Activated CD4-positive, alpha-beta T cell treated with anti-CD3 and anti-CD28 coated beads, Interleukin-2, amount 10 ng/mL, durations not matched to agents 7 days and 5 days (primary cell): ENCODE measurements at regions not wholly inside any gene's neighbourhood (a gene's known extent, or its start where the extent isn't known, plus 50 kb on each side); places are given as distances from the start of the nearest gene placed in this dataset.
"Not testable (repeated sequence)": the region's sequence is repeated elsewhere in the genome, so short reads cannot be mapped to it uniquely, and the experiment has no call there.

Experiments
- CTCF ChIA-PET: fragments of 350-600 bp; sonication (Branson Sonifier 250); formaldehyde crosslinking; loops from one replicate; lab custom pipeline; 2021; ENCODE audit warnings: antibody characterized with exemption; lab: Charles Lee
- POLR2A ChIA-PET: fragments of 350-600 bp; sonication (Branson Sonifier 250); formaldehyde crosslinking; loops from one replicate; lab custom pipeline; 2021; ENCODE audit warnings: antibody characterized with exemption; lab: Charles Lee
- DNase-seq: peaks from one replicate; pipeline ENCODE4 v3.0.0-alpha.2; 2020
- H3K27ac Mint-ChIP-seq: one replicate; pipeline ENCODE4 v1.8.0; 2021; ENCODE audit warnings: mild to moderate bottlenecking, moderate library complexity, mixed read lengths
- H3K27me3 Mint-ChIP-seq: one replicate; pipeline ENCODE4 v1.8.0; 2021; ENCODE audit warnings: mixed read lengths
- H3K36me3 Mint-ChIP-seq: one replicate; pipeline ENCODE4 v1.8.0; 2021; ENCODE audit warnings: low read depth, mixed read lengths
- H3K4me1 Mint-ChIP-seq: one replicate; pipeline ENCODE4 v1.8.0; 2021; ENCODE audit warnings: mixed read lengths
- H3K4me3 Mint-ChIP-seq: one replicate; pipeline ENCODE4 v1.8.0; 2021; ENCODE audit warnings: mild to moderate bottlenecking, moderate library complexity, mixed read lengths
- H3K9me3 Mint-ChIP-seq: one replicate; pipeline ENCODE4 v1.8.0; 2021; ENCODE audit warnings: mixed read lengths

GRCh38 chr2:236826606-236827156 is 257.1 kb downstream of the ACKR3 start:
- CTCF ChIA-PET: no interaction called here
- no peak for DNase-seq
- Mint-ChIP-seq H3K9me3 (no peaks in the 10 kb centered on the region), H3K27me3 (peaks cover 2% of the 10 kb centered on the region), H3K4me3 (no peak overlapping the region), H3K27ac (no peak overlapping the region), H3K36me3 (no peaks in the 10 kb centered on the region), H3K4me1 (no peaks in the 10 kb centered on the region)
- POLR2A ChIA-PET: no interaction called here

- no peak for DNase-seq
- ChIA-PET CTCF (interaction anchor here (0.5 kb wide), 1 partner anchor 50 kb away, joined by 3 read pairs; no protein-coding TSS in a partner anchor), POLR2A (no interaction called here)
- no peaks in the 10 kb centered on the region for H3K9me3 Mint-ChIP-seq
- no peak overlapping the region for H3K4me3 Mint-ChIP-seq
- no peaks in the 10 kb centered on the region for H3K4me1 Mint-ChIP-seq
- peaks cover 2% of the 10 kb centered on the region for H3K27me3 Mint-ChIP-seq
- no peak overlapping the region for H3K27ac Mint-ChIP-seq
- H3K36me3 Mint-ChIP-seq: no peaks in the 10 kb centered on the region
These were observed 257.7 kb upstream of the COPS8 start for GRCh38 chr2:236827997-236828396.

- no peaks in the 10 kb centered on the region for H3K36me3 Mint-ChIP-seq
- DNase-seq: no peak
- no peaks in the 10 kb centered on the region for H3K4me1 Mint-ChIP-seq
- CTCF ChIA-PET: interaction anchor here (0.5 kb wide), 1 partner anchor 50 kb away, joined by 3 read pairs; no protein-coding TSS in a partner anchor
- H3K27me3 Mint-ChIP-seq: peaks cover 2% of the 10 kb centered on the region
- no peaks in the 10 kb centered on the region for H3K9me3 Mint-ChIP-seq
- no peak overlapping the region for H3K27ac Mint-ChIP-seq
- no peak overlapping the region for H3K4me3 Mint-ChIP-seq
- POLR2A ChIA-PET: no interaction called here
These were observed 256.9 kb upstream of the COPS8 start for GRCh38 chr2:236828820-236829219.

- Mint-ChIP-seq H3K4me3 (no peak overlapping the region), H3K9me3 (no peaks in the 10 kb centered on the region)
These were observed 254.8 kb upstream of the COPS8 start for GRCh38 chr2:236830926-236831325.

GRCh38 chr2:236831698-236832097 is 254.0 kb upstream of the COPS8 start:
- CTCF ChIA-PET: interaction anchor here (1.0 kb wide), 1 partner anchor 64 kb away, joined by 3 read pairs; no protein-coding TSS in a partner anchor

More at GRCh38 chr2:236830926-236831325, 254.8 kb upstream of the COPS8 start:
- Mint-ChIP-seq H3K27ac (no peak overlapping the region), H3K36me3 (no peaks in the 10 kb centered on the region), H3K27me3 (peaks cover 2% of the 10 kb centered on the region), H3K4me1 (no peaks in the 10 kb centered on the region)
- ChIA-PET POLR2A (no interaction called here), CTCF (no interaction called here)
- DNase-seq: no peak

GRCh38 chr2:236833501-236834073 is 252.1 kb upstream of the COPS8 start:
- H3K27ac Mint-ChIP-seq: no peak overlapping the region
- CTCF ChIA-PET: no interaction called here
- POLR2A ChIA-PET: no interaction called here

More at GRCh38 chr2:236831698-236832097, 254.0 kb upstream of the COPS8 start:
- no peaks in the 10 kb centered on the region for H3K36me3 Mint-ChIP-seq
- POLR2A ChIA-PET: no interaction called here
- no peak overlapping the region for H3K27ac Mint-ChIP-seq
- no peaks in the 10 kb centered on the region for H3K9me3 Mint-ChIP-seq
- H3K4me3 Mint-ChIP-seq: no peak overlapping the region
- no peaks in the 10 kb centered on the region for H3K4me1 Mint-ChIP-seq
- no peak for DNase-seq
- peaks cover 2% of the 10 kb centered on the region for H3K27me3 Mint-ChIP-seq

GRCh38 chr2:236834284-236834683 is 251.4 kb upstream of the COPS8 start:
- H3K4me1 Mint-ChIP-seq: no peaks in the 10 kb centered on the region
- ChIA-PET POLR2A (no interaction called here), CTCF (no interaction called here)
- DNase-seq: no peak
- H3K27me3 Mint-ChIP-seq: no peaks in the 10 kb centered on the region
- H3K9me3 Mint-ChIP-seq: no peaks in the 10 kb centered on the region
- H3K4me3 Mint-ChIP-seq: no peak overlapping the region
- H3K27ac Mint-ChIP-seq: no peak overlapping the region
- no peaks in the 10 kb centered on the region for H3K36me3 Mint-ChIP-seq

More at GRCh38 chr2:236833501-236834073, 252.1 kb upstream of the COPS8 start:
- peaks cover 2% of the 10 kb centered on the region for H3K27me3 Mint-ChIP-seq
- no peaks in the 10 kb centered on the region for H3K9me3 Mint-ChIP-seq
- H3K4me3 Mint-ChIP-seq: no peak overlapping the region
- DNase-seq: no peak
- H3K36me3 Mint-ChIP-seq: no peaks in the 10 kb centered on the region
- no peaks in the 10 kb centered on the region for H3K4me1 Mint-ChIP-seq

- Mint-ChIP-seq H3K36me3 (no peaks in the 10 kb centered on the region), H3K4me1 (no peaks in the 10 kb centered on the region), H3K27me3 (no peaks in the 10 kb centered on the region), H3K9me3 (no peaks in the 10 kb centered on the region), H3K4me3 (no peak overlapping the region), H3K27ac (no peak overlapping the region)
- no peak for DNase-seq
- ChIA-PET POLR2A (no interaction called here), CTCF (no interaction called here)
These were observed 250.2 kb upstream of the COPS8 start for GRCh38 chr2:236835307-236836024.

GRCh38 chr2:236836028-236836427 is 249.7 kb upstream of the COPS8 start:
- H3K27me3 Mint-ChIP-seq, DNase-seq, H3K4me3 Mint-ChIP-seq, H3K27ac Mint-ChIP-seq, H3K36me3 Mint-ChIP-seq, H3K9me3 Mint-ChIP-seq, POLR2A ChIA-PET, H3K4me1 Mint-ChIP-seq, CTCF ChIA-PET: not testable (repeated sequence)

- Mint-ChIP-seq H3K27me3 (no peaks in the 10 kb centered on the region), H3K4me3 (no peak overlapping the region), H3K9me3 (no peaks in the 10 kb centered on the region), H3K36me3 (no peaks in the 10 kb centered on the region), H3K4me1 (no peaks in the 10 kb centered on the region), H3K27ac (no peak overlapping the region)
- ChIA-PET CTCF (interaction anchor here (0.8 kb wide), 1 partner anchor 47 kb away, joined by 3 read pairs; no protein-coding TSS in a partner anchor), POLR2A (no interaction called here)
- DNase-seq: no peak
These were observed 245.5 kb upstream of the COPS8 start for GRCh38 chr2:236840215-236840614.

- ChIA-PET CTCF (no interaction called here), POLR2A (no interaction called here)
- no peaks in the 10 kb centered on the region for H3K4me1 Mint-ChIP-seq
- DNase-seq: no peak
- no peak overlapping the region for H3K4me3 Mint-ChIP-seq
- no peaks in the 10 kb centered on the region for H3K9me3 Mint-ChIP-seq
- H3K27ac Mint-ChIP-seq: no peak overlapping the region
- H3K36me3 Mint-ChIP-seq: no peaks in the 10 kb centered on the region
- no peaks in the 10 kb centered on the region for H3K27me3 Mint-ChIP-seq
These were observed 244.8 kb upstream of the COPS8 start for GRCh38 chr2:236840857-236841256.

- Mint-ChIP-seq H3K36me3 (no peaks in the 10 kb centered on the region), H3K4me1 (no peaks in the 10 kb centered on the region), H3K27me3 (no peaks in the 10 kb centered on the region), H3K9me3 (no peaks in the 10 kb centered on the region), H3K4me3 (no peak overlapping the region), H3K27ac (no peak overlapping the region)
- DNase-seq: no peak
- CTCF ChIA-PET: no interaction called here
- POLR2A ChIA-PET: no interaction called here
These were observed 244.3 kb upstream of the COPS8 start for GRCh38 chr2:236841389-236841788.

GRCh38 chr2:236843161-236843968 is 242.3 kb upstream of the COPS8 start:
- Mint-ChIP-seq H3K4me1 (no peaks in the 10 kb centered on the region), H3K36me3 (no peaks in the 10 kb centered on the region), H3K27me3 (no peaks in the 10 kb centered on the region), H3K27ac (no peak overlapping the region), H3K9me3 (no peaks in the 10 kb centered on the region), H3K4me3 (no peak overlapping the region)
- DNase-seq: no peak
- CTCF ChIA-PET: no interaction called here
- POLR2A ChIA-PET: no interaction called here
